ENCODE measurements at regions not wholly inside any gene's neighbourhood (a gene's known extent, or its start where the extent isn't known, plus 50 kb on each side); places are given as distances from the start of the nearest gene placed in this dataset.
A peak's percentile ranks its signal among the peaks of the same experiment; 100 is the strongest.

- Histone ChIP-seq H3K36me3 (no peaks in the 10 kb centered on the region), H3K27me3 (peaks cover 0 to 13% (median 0%) of the 10 kb centered on the region in 3 donors), H3K4me3 (no peak overlapping the region), H3K27ac (no peak overlapping the region), H3K4me1 (no peaks in the 10 kb centered on the region), H3K9me3 (no peaks in the 10 kb centered on the region)
- 89 to 100% (median 95%) methylated on average over 1 of the region's 1 CpG for WGBS, 5 donors
- no peak for TF ChIP-seq POLR2A (IDR thresholded peaks at IDR 0.05)
- TF ChIP-seq POLR2AphosphoS5 (IDR thresholded peaks at IDR 0.05), result no peak
- TF ChIP-seq EP300 (IDR thresholded peaks at IDR 0.05), result no peak
- DNase-seq, result peak in 1 of 2 donors; percentile 14
- intact Hi-C loops (cut with DNase I; ENCODE audit: low total_unique reads), result no loop called here
Measured at GRCh38 chr13:39893808-39894207, 238.3 kb downstream of the COG6 start.

- Histone ChIP-seq H3K4me1 (peaks cover 0 to under 1% (median 0%) of the 10 kb centered on the region in 4 donors), H3K4me3 (no peak overlapping the region), H3K9me3 (no peaks in the 10 kb centered on the region), H3K27ac (no peak overlapping the region), H3K27me3 (peaks cover 0 to 13% (median 0%) of the 10 kb centered on the region in 3 donors), H3K36me3 (no peaks in the 10 kb centered on the region)
- no peak for DNase-seq
- intact Hi-C loops (cut with DNase I; ENCODE audit: low total_unique reads), result no loop called here
- TF ChIP-seq CTCF (IDR thresholded peaks at IDR 0.05), result no peak
- TF ChIP-seq POLR2A (IDR thresholded peaks at IDR 0.05), result no peak
- no peak for TF ChIP-seq EP300 (IDR thresholded peaks at IDR 0.05)
- no peak for TF ChIP-seq POLR2AphosphoS5 (IDR thresholded peaks at IDR 0.05)
- WGBS, 5 donors, result 72 to 85% (median 78%) methylated on average over 5 of the region's 5 CpGs
Measured at GRCh38 chr13:39894586-39894985, 239.1 kb downstream of the COG6 start.

GRCh38 chr13:39895254-39895653, 239.8 kb downstream of the COG6 start:
- peaks cover 0 to 8% (median 3%) of the 10 kb centered on the region in 4 donors for H3K4me1 ChIP-seq
- no peak overlapping the region for H3K27ac ChIP-seq
- peak in 1 of 2 donors; percentile 46 for DNase-seq
- WGBS, 5 donors, result 31 to 62% (median 54%) methylated on average over 3 of the region's 3 CpGs
- no peaks in the 10 kb centered on the region for H3K36me3 ChIP-seq
- TF ChIP-seq POLR2AphosphoS5 (IDR thresholded peaks at IDR 0.05) (no peak), EP300 (IDR thresholded peaks at IDR 0.05) (no peak), CTCF (IDR thresholded peaks at IDR 0.05) (no peak), POLR2A (IDR thresholded peaks at IDR 0.05) (no peak)
- intact Hi-C loops (cut with DNase I; ENCODE audit: low total_unique reads), result no loop called here
- no peak overlapping the region for H3K4me3 ChIP-seq
- no peaks in the 10 kb centered on the region for H3K9me3 ChIP-seq
- H3K27me3 ChIP-seq, result peaks cover 0 to 13% (median 0%) of the 10 kb centered on the region in 3 donors

- no peak for TF ChIP-seq CTCF (IDR thresholded peaks at IDR 0.05)
- TF ChIP-seq EP300 (IDR thresholded peaks at IDR 0.05), result no peak
- no peak for TF ChIP-seq POLR2A (IDR thresholded peaks at IDR 0.05)
- no peak for TF ChIP-seq POLR2AphosphoS5 (IDR thresholded peaks at IDR 0.05)
- H3K36me3 ChIP-seq, result no peaks in the 10 kb centered on the region
- no peak overlapping the region for H3K27ac ChIP-seq
- no peak overlapping the region for H3K4me3 ChIP-seq
- WGBS, 5 donors, result 77 to 92% (median 88%) methylated on average over 5 of the region's 5 CpGs
- intact Hi-C loops (cut with DNase I; ENCODE audit: low total_unique reads), result no loop called here
- no peaks in the 10 kb centered on the region for H3K9me3 ChIP-seq
- DNase-seq, result peak in 1 of 2 donors; percentile 29
- peaks cover 0 to 13% (median 6%) of the 10 kb centered on the region in 4 donors for H3K4me1 ChIP-seq
- H3K27me3 ChIP-seq, result peaks cover 0 to 13% (median 0%) of the 10 kb centered on the region in 3 donors
Measured at GRCh38 chr13:39897636-39898035, 242.2 kb downstream of the COG6 start.

- TF ChIP-seq POLR2AphosphoS5 (IDR thresholded peaks at IDR 0.05) (peak in 2 of 3 donors; percentile 42 to 51), CTCF (IDR thresholded peaks at IDR 0.05) (no peak)
- Histone ChIP-seq H3K4me1 (peaks cover 0 to 13% (median 6%) of the 10 kb centered on the region in 4 donors), H3K9me3 (no peaks in the 10 kb centered on the region), H3K36me3 (no peaks in the 10 kb centered on the region), H3K27me3 (peaks cover 0 to 10% (median 0%) of the 10 kb centered on the region in 3 donors), H3K4me3 (no peak overlapping the region), H3K27ac (peak overlapping the region in 1 of 5 donors; percentile 38)
- intact Hi-C loops (cut with DNase I; ENCODE audit: low total_unique reads), result no loop called here
- WGBS, 5 donors, result 18 to 39% (median 29%) methylated on average over 4 of the region's 4 CpGs
- peak in 1 of 2 donors; percentile 47 for DNase-seq
Measured at GRCh38 chr13:39900106-39900750, 244.8 kb downstream of the COG6 start.
